ENCODE measurements at regions not wholly inside any gene's neighbourhood (a gene's known extent, or its start where the extent isn't known, plus 50 kb on each side); places are given as distances from the start of the nearest gene placed in this dataset.

DNA sequence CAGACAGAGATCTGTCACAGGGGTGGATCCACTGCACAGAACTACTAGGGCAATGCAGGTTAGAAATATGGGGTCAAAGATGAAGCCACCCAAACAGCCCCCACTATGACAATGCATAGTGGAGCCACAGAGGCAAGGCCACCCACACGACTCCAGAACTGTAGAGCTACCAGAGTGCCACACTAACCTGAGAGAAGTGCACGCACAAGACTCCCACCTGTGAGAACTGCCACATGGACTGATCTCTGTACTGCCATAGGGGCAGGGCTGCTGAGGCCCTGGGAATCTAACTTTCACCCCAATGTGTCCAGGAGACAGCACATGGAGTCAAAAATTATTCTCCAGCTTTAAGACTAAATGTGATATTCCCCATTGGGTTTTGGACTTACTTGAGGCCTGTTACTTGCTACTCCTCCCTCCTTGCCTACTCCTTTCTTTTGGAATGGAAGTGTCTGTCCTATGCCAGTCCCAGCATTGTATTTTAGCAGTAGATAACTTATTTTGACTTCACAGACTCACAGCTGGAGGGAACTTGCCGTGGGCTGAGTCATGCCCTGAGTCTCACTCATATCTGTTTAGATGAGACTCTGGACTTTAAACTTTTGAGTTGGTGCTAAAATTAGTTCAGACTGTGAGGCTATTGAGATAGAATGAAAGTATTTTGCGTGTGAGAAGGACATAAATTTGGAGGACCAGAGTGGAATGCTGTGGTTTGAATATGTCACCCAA lies 853.3 kb downstream of the MAT2B start:
- WGBS (ENCODE audit: low lambda C conversion rate): 0% methylated on average over 2 of the region's 4 CpGs
- intact Hi-C loops (cut with micrococcal nuclease; ENCODE audit: unreplicated experiment) (no loop called here), in situ Hi-C loops (cut with HindIII; ENCODE audit: extremely low pct_ligation_motif_present, low pct_unique_long_range_greater_than_20kb) (no loop called here)
- Histone ChIP-seq H3K79me2 (ENCODE audit: insufficient read depth, low read length) (no peaks in the 10 kb centered on the region), H4K20me1 (ENCODE audit: insufficient read depth, low read length) (no peaks in the 10 kb centered on the region), H3K9ac (ENCODE audit: insufficient read depth, low read depth, low read length) (no peak overlapping the region), H3K36me3 (replicated peaks in 1 of 2; ENCODE audit: control insufficient read depth in 1 of 2, insufficient read depth in 2 of 2, low read length in 2 of 2) (no peaks in the 10 kb centered on the region), H3K27me3 (ENCODE audit: control insufficient read depth in 1 of 2, insufficient read depth in 2 of 2, low read length in 2 of 2) (no peaks in the 10 kb centered on the region), H3K27ac (ENCODE audit: extremely low read length, insufficient read depth, low read length) (no peak overlapping the region), H3K4me2 (ENCODE audit: low read depth, low read length) (no peak overlapping the region), H3K4me3 (replicated peaks in 1 of 3; ENCODE audit: insufficient read depth in 1 of 3, low read depth in 2 of 3, low read length in 3 of 3) (no peak overlapping the region), H3K4me1 (ENCODE audit: insufficient read depth, low read length) (no peaks in the 10 kb centered on the region), H3K9me3 (ENCODE audit: low read length) (peaks cover 28% of the 10 kb centered on the region), H2AFZ (ENCODE audit: low read length) (no peak overlapping the region)
- no TSS peak for BruUV-seq (replicated peaks)
- POLR2A ChIA-PET: no interaction called here
- ATAC-seq (no peak), DNase-seq (ENCODE audit: low spot score) (no peak), FAIRE-seq (no peak)
- CTCF ChIA-PET (ENCODE audit: low intra/inter-chr PET ratio, low total read pairs): no interaction called here
- no peak for TF ChIP-seq EED (CRISPR knock-in tag; IDR thresholded peaks at IDR 0.05)
- TF ChIP-seq SMAD1 (CRISPR knock-in tag; IDR thresholded peaks at IDR 0.05; ENCODE audit: borderline replicate concordance, low read depth): no peak

GRCh38 chr5:164359260-164360255 lies 854.1 kb downstream of the MAT2B start:
- H3K79me2 ChIP-seq (ENCODE audit: insufficient read depth, low read length): no peaks in the 10 kb centered on the region
- no peaks in the 10 kb centered on the region for H3K36me3 ChIP-seq (replicated peaks in 1 of 2; ENCODE audit: control insufficient read depth in 1 of 2, insufficient read depth in 2 of 2, low read length in 2 of 2)
- ChIA-PET CTCF (ENCODE audit: low intra/inter-chr PET ratio, low total read pairs) (no interaction called here), POLR2A (no interaction called here)
- 35% methylated on average over 4 of the region's 4 CpGs for WGBS (ENCODE audit: low lambda C conversion rate)
- intact Hi-C loops (cut with micrococcal nuclease; ENCODE audit: unreplicated experiment) (no loop called here), in situ Hi-C loops (cut with HindIII; ENCODE audit: extremely low pct_ligation_motif_present, low pct_unique_long_range_greater_than_20kb) (no loop called here)
- no peak overlapping the region for H2AFZ ChIP-seq (ENCODE audit: low read length)
- BruUV-seq (replicated peaks): no TSS peak
- H3K4me1 ChIP-seq (ENCODE audit: insufficient read depth, low read length): no peaks in the 10 kb centered on the region
- TF ChIP-seq ZNF550 (CRISPR knock-in tag; IDR thresholded peaks at IDR 0.05; ENCODE audit: borderline replicate concordance) (no peak), MAFK (conservative IDR thresholded peaks at IDR 0.05 in 1 of 2, IDR thresholded peaks at IDR 0.05 in 1 of 2; ENCODE audit: low read length in 2 of 2) (peak; percentile 8 to 17; a peak in 1 of 4 replicates)
- no peak for FAIRE-seq
- H3K4me2 ChIP-seq (ENCODE audit: low read depth, low read length): no peak overlapping the region
- no peaks in the 10 kb centered on the region for H4K20me1 ChIP-seq (ENCODE audit: insufficient read depth, low read length)
- ATAC-seq: no peak
- H3K27me3 ChIP-seq (ENCODE audit: control insufficient read depth in 1 of 2, insufficient read depth in 2 of 2, low read length in 2 of 2): no peaks in the 10 kb centered on the region
- no peak overlapping the region for H3K9ac ChIP-seq (ENCODE audit: insufficient read depth, low read depth, low read length)
- H3K9me3 ChIP-seq (ENCODE audit: low read length): peaks cover 21% of the 10 kb centered on the region; the same call in 1 of the 2 replicates
- no peak overlapping the region for H3K4me3 ChIP-seq (replicated peaks in 1 of 3; ENCODE audit: insufficient read depth in 1 of 3, low read depth in 2 of 3, low read length in 3 of 3)
- no peak overlapping the region for H3K27ac ChIP-seq (ENCODE audit: extremely low read length, insufficient read depth, low read length)
- no peak for DNase-seq (ENCODE audit: low spot score)
